GM23248 (cell line): ENCODE measurements at regions not wholly inside any gene's neighbourhood (a gene's known extent, or its start where the extent isn't known, plus 50 kb on each side); places are given as distances from the start of the nearest gene placed in this dataset.

Experiments used
- EZH2 ChIP-seq: fragments of 200-600 bp; sonication (generic); IDR thresholded peaks from 2 replicates; pipeline ENCODE4 v1.6.1; 2018; ENCODE audit warnings: antibody characterized with exemption, mild to moderate bottlenecking; ENCODE audit not compliant: insufficient read depth, poor library complexity, severe bottlenecking
- EZH2phosphoT487 ChIP-seq: fragments of 200-600 bp; sonication (generic); IDR thresholded peaks from 2 replicates; pipeline ENCODE4 v1.6.1; 2018; ENCODE audit warnings: antibody characterized with exemption, moderate library complexity, mild to moderate bottlenecking, low read depth; ENCODE audit not compliant: insufficient read depth

DNA sequence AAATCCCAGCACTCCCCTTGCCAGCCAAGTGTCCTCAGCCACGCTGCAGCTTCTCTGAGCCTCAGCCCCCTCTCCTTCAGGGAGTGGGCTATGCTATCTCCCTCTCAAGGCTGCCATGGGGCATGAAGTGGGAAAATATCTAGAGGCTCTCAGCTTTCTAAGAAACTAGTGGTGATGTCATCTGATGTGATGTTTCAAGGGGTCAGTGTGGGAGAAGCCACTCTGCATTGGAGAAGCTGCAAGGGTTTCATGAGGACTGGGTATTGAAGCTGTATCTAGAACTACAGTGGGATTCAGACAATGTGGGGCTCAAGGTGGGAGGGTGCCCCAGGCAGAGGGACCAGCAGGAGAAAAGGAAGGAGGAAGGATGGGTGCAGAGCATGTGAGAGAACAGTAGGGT, 210.2 kb downstream of the TLE3 start:
- no peak for TF ChIP-seq EZH2
- no peak for TF ChIP-seq EZH2phosphoT487
